Fibroblast of skin of right quadriceps (primary cell): ENCODE measurements at regions not wholly inside any gene's neighbourhood (a gene's known extent, or its start where the extent isn't known, plus 50 kb on each side); places are given as distances from the start of the nearest gene placed in this dataset.

Experiments
- DNase-seq: peaks from one replicate; pipeline ENCODE4 v3.0.0-alpha.2; 2013

GRCh38 chr6:114605656-114606055 lies 262.8 kb upstream of the HS3ST5 start:
- DNase-seq = no peak

GRCh38 chr6:114600381-114600780 lies 257.6 kb upstream of the HS3ST5 start:
- no peak for DNase-seq

- DNase-seq = no peak
Observed at GRCh38 chr6:114595591-114595990, 252.8 kb upstream of the HS3ST5 start.

GRCh38 chr6:114595186-114595585 lies 252.4 kb upstream of the HS3ST5 start:
- DNase-seq = no peak

- DNase-seq = no peak
Observed at GRCh38 chr6:114592506-114592905, 249.7 kb upstream of the HS3ST5 start.

GRCh38 chr6:114588726-114589125 lies 245.9 kb upstream of the HS3ST5 start:
- DNase-seq = no peak

GRCh38 chr6:114586298-114586697 lies 243.5 kb upstream of the HS3ST5 start:
- no peak for DNase-seq

GRCh38 chr6:114581293-114581692 lies 238.5 kb upstream of the HS3ST5 start:
- DNase-seq = no peak

- DNase-seq = no peak
Observed at GRCh38 chr6:114580882-114581281, 238.1 kb upstream of the HS3ST5 start.

GRCh38 chr6:114579486-114579885 lies 236.7 kb upstream of the HS3ST5 start:
- DNase-seq = no peak

- DNase-seq = no peak
Observed at GRCh38 chr6:114577109-114577508, 234.3 kb upstream of the HS3ST5 start.

- no peak for DNase-seq
Observed at GRCh38 chr6:114576330-114576729, 233.5 kb upstream of the HS3ST5 start.

GRCh38 chr6:114569669-114570068 lies 226.8 kb upstream of the HS3ST5 start:
- no peak for DNase-seq

GRCh38 chr6:114564302-114564933 lies 221.6 kb upstream of the HS3ST5 start:
- DNase-seq = no peak

GRCh38 chr6:114559419-114559818 lies 216.6 kb upstream of the HS3ST5 start:
- no peak for DNase-seq

- DNase-seq = no peak
Observed at GRCh38 chr6:114558153-114558552, 215.3 kb upstream of the HS3ST5 start.

GRCh38 chr6:114556846-114557488 lies 214.1 kb upstream of the HS3ST5 start:
- no peak for DNase-seq

- no peak for DNase-seq
Observed at GRCh38 chr6:114550316-114550715, 207.5 kb upstream of the HS3ST5 start.

- DNase-seq = no peak
Observed at GRCh38 chr6:114543696-114544095, 200.9 kb upstream of the HS3ST5 start.

- DNase-seq = no peak
Observed at GRCh38 chr6:114541794-114542193, 199.0 kb upstream of the HS3ST5 start.

- DNase-seq = no peak
Observed at GRCh38 chr6:114537977-114538376, 195.2 kb upstream of the HS3ST5 start.

- DNase-seq = no peak
Observed at GRCh38 chr6:114534813-114535212, 192.0 kb upstream of the HS3ST5 start.

GRCh38 chr6:114524081-114524480 lies 181.3 kb upstream of the HS3ST5 start:
- no peak for DNase-seq

- no peak for DNase-seq
Observed at GRCh38 chr6:114523508-114523907, 180.7 kb upstream of the HS3ST5 start.

GRCh38 chr6:114521926-114522325 lies 179.1 kb upstream of the HS3ST5 start:
- no peak for DNase-seq
